Esophagus (tissue), 2 donors: ENCODE measurements at regions not wholly inside any gene's neighbourhood (a gene's known extent, or its start where the extent isn't known, plus 50 kb on each side); places are given as distances from the start of the nearest gene placed in this dataset.
"Not testable (repeated sequence)": the region's sequence is repeated elsewhere in the genome, so short reads cannot be mapped to it uniquely, and the experiment has no call there.

Experiments
- H3K27ac ChIP-seq, 2 donors: one replicate each; pipeline ENCODE4 v1.5.1; 2013; ENCODE audit warnings: low read depth in 2 of 2, mild to moderate bottlenecking in 2 of 2, inconsistent platforms in 1 of 2, low read length in 1 of 2, moderate library complexity in 1 of 2
- H3K27me3 ChIP-seq, 2 donors: one replicate each; pipeline ENCODE4 v1.6.1; 2013; ENCODE audit warnings: low read length in 2 of 2, control low read depth in 1 of 2, mild to moderate bottlenecking in 1 of 2; ENCODE audit not compliant: insufficient read depth in 2 of 2, control insufficient read depth in 1 of 2
- H3K36me3 ChIP-seq, 2 donors: one replicate each; pipeline ENCODE4 v1.6.1; 2013; ENCODE audit warnings: low read length in 1 of 2; ENCODE audit not compliant: control insufficient read depth in 2 of 2, insufficient read depth in 2 of 2
- H3K4me1 ChIP-seq, 2 donors: one replicate each; pipeline ENCODE4 v1.6.1; 2013; ENCODE audit warnings: low read length in 1 of 2; ENCODE audit not compliant: control insufficient read depth in 2 of 2, insufficient read depth in 2 of 2
- H3K4me3 ChIP-seq, 2 donors: one replicate each; pipeline ENCODE4 v1.5.1; 2013; ENCODE audit warnings: low read length in 2 of 2, mild to moderate bottlenecking in 2 of 2, low read depth in 1 of 2, moderate library complexity in 1 of 2
- H3K9me3 ChIP-seq, 2 donors: one replicate each; pipeline ENCODE4 v1.6.1; 2013; ENCODE audit warnings: mild to moderate bottlenecking in 2 of 2, low read depth in 1 of 2, low read length in 1 of 2, moderate library complexity in 1 of 2; ENCODE audit not compliant: control insufficient read depth in 2 of 2, insufficient read depth in 1 of 2
- WGBS, 2 donors: extraction: QIAGEN DNeasy Blood & Tissue Kit; methylation state at CpG; one replicate each; pipeline ENCODE4 v1.1.7; 2013; 5-methylcytosine and 5-hydroxymethylcytosine counted together
- donor health status: healthy with polysubstance abuse.
- donor health status: Bipolar disorder and iron deficiency.

GRCh38 chr3:152596832-152597231 lies 238.1 kb upstream of the P2RY1 start:
- H3K36me3 ChIP-seq, H3K27me3 ChIP-seq, H3K4me1 ChIP-seq, H3K4me3 ChIP-seq, H3K9me3 ChIP-seq, H3K27ac ChIP-seq: not testable (repeated sequence)
- WGBS, 2 donors, result 79 to 89% methylated on average over 1 of the region's 1 CpG

GRCh38 chr3:152606146-152606545 lies 228.8 kb upstream of the P2RY1 start:
- no peak overlapping the region for H3K4me3 ChIP-seq
- no peaks in the 10 kb centered on the region for H3K4me1 ChIP-seq
- no peaks in the 10 kb centered on the region for H3K27me3 ChIP-seq
- WGBS, 2 donors, result 89 to 92% methylated on average over 7 of the region's 7 CpGs
- no peaks in the 10 kb centered on the region for H3K9me3 ChIP-seq
- no peak overlapping the region for H3K27ac ChIP-seq
- no peaks in the 10 kb centered on the region for H3K36me3 ChIP-seq

GRCh38 chr3:152607179-152607578 lies 227.8 kb upstream of the P2RY1 start:
- Histone ChIP-seq H3K27ac (no peak overlapping the region), H3K9me3 (no peaks in the 10 kb centered on the region), H3K4me1 (no peaks in the 10 kb centered on the region), H3K36me3 (no peaks in the 10 kb centered on the region), H3K4me3 (no peak overlapping the region), H3K27me3 (no peaks in the 10 kb centered on the region)
- 93 to 97% methylated on average over 1 of the region's 1 CpG for WGBS, 2 donors

GRCh38 chr3:152608696-152609594 lies 226.0 kb upstream of the P2RY1 start:
- Histone ChIP-seq H3K4me1 (no peaks in the 10 kb centered on the region), H3K4me3 (no peak overlapping the region), H3K27ac (no peak overlapping the region), H3K36me3 (no peaks in the 10 kb centered on the region), H3K9me3 (no peaks in the 10 kb centered on the region), H3K27me3 (no peaks in the 10 kb centered on the region)
- WGBS, 2 donors, result 73 to 88% methylated on average over 8 of the region's 8 CpGs

- no peak overlapping the region for H3K4me3 ChIP-seq
- H3K27ac ChIP-seq, result no peak overlapping the region
- H3K9me3 ChIP-seq, result no peaks in the 10 kb centered on the region
- H3K36me3 ChIP-seq, result no peaks in the 10 kb centered on the region
- H3K27me3 ChIP-seq, result no peaks in the 10 kb centered on the region
- no peaks in the 10 kb centered on the region for H3K4me1 ChIP-seq
These were observed 225.0 kb upstream of the P2RY1 start for GRCh38 chr3:152609891-152610290.

GRCh38 chr3:152610622-152611021 lies 224.3 kb upstream of the P2RY1 start:
- no peak overlapping the region for H3K27ac ChIP-seq
- no peaks in the 10 kb centered on the region for H3K4me1 ChIP-seq
- H3K36me3 ChIP-seq, result no peaks in the 10 kb centered on the region
- no peak overlapping the region for H3K4me3 ChIP-seq
- 89 to 90% methylated on average over 6 of the region's 6 CpGs for WGBS, 2 donors
- H3K27me3 ChIP-seq, result no peaks in the 10 kb centered on the region
- no peaks in the 10 kb centered on the region for H3K9me3 ChIP-seq

GRCh38 chr3:152611905-152612304 lies 223.0 kb upstream of the P2RY1 start:
- Histone ChIP-seq H3K36me3 (no peaks in the 10 kb centered on the region), H3K27ac (no peak overlapping the region), H3K27me3 (no peaks in the 10 kb centered on the region), H3K4me1 (no peaks in the 10 kb centered on the region), H3K4me3 (no peak overlapping the region), H3K9me3 (no peaks in the 10 kb centered on the region)

- Histone ChIP-seq H3K9me3 (no peaks in the 10 kb centered on the region), H3K4me3 (no peak overlapping the region), H3K4me1 (no peaks in the 10 kb centered on the region), H3K27ac (no peak overlapping the region), H3K27me3 (no peaks in the 10 kb centered on the region), H3K36me3 (no peaks in the 10 kb centered on the region)
- WGBS, 2 donors, result 64 to 70% methylated on average over 2 of the region's 2 CpGs
These were observed 221.1 kb upstream of the P2RY1 start for GRCh38 chr3:152613851-152614250.

- Histone ChIP-seq H3K27ac (no peak overlapping the region), H3K4me1 (no peaks in the 10 kb centered on the region), H3K36me3 (no peaks in the 10 kb centered on the region), H3K27me3 (no peaks in the 10 kb centered on the region), H3K9me3 (no peaks in the 10 kb centered on the region), H3K4me3 (no peak overlapping the region)
- WGBS, 2 donors, result 88 to 94% methylated on average over 10 of the region's 10 CpGs
These were observed 219.2 kb upstream of the P2RY1 start for GRCh38 chr3:152615681-152616080.

GRCh38 chr3:152617609-152618008 lies 217.3 kb upstream of the P2RY1 start:
- H3K27me3 ChIP-seq, result no peaks in the 10 kb centered on the region
- H3K4me1 ChIP-seq, result no peaks in the 10 kb centered on the region
- no peak overlapping the region for H3K27ac ChIP-seq
- no peaks in the 10 kb centered on the region for H3K36me3 ChIP-seq
- no peaks in the 10 kb centered on the region for H3K9me3 ChIP-seq
- H3K4me3 ChIP-seq, result no peak overlapping the region
